HG02884 (cell line): ENCODE measurements at regions not wholly inside any gene's neighbourhood (a gene's known extent, or its start where the extent isn't known, plus 50 kb on each side); places are given as distances from the start of the nearest gene placed in this dataset.
"Not testable (repeated sequence)": the region's sequence is repeated elsewhere in the genome, so short reads cannot be mapped to it uniquely, and the experiment has no call there.

Experiments
- ATAC-seq: cut with Tn5 transposase; IDR thresholded peaks from one replicate; pipeline ENCODE4 v1.9.1; 2021; ENCODE audit warnings: mild to moderate bottlenecking, moderate library complexity; ENCODE audit not compliant: unreplicated experiment

GRCh38 chr5:62790348-62790747 lies 211.7 kb downstream of the LRRC70 start:
- no peak for ATAC-seq

GRCh38 chr5:62786099-62786498 lies 207.5 kb downstream of the LRRC70 start:
- ATAC-seq: no peak

DNA sequence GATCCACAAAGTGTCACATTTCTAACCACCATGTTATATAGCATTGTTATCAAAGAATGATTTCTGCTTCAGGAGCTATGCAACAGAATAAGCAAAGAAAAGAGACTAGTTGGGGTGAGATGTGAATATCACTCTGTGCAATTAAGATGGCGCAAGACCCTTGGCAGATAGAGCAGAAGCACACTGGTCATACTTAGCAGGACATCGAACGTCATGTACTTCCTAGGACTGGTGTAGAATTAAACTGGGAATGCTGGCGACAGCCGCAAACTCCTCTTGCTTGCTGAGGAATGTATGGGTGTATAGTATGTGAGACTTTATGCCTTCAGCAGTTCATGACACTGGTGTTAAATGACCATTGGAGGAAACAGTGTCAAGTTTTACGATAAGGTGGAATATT lies 207.0 kb downstream of the LRRC70 start:
- no peak for ATAC-seq

DNA sequence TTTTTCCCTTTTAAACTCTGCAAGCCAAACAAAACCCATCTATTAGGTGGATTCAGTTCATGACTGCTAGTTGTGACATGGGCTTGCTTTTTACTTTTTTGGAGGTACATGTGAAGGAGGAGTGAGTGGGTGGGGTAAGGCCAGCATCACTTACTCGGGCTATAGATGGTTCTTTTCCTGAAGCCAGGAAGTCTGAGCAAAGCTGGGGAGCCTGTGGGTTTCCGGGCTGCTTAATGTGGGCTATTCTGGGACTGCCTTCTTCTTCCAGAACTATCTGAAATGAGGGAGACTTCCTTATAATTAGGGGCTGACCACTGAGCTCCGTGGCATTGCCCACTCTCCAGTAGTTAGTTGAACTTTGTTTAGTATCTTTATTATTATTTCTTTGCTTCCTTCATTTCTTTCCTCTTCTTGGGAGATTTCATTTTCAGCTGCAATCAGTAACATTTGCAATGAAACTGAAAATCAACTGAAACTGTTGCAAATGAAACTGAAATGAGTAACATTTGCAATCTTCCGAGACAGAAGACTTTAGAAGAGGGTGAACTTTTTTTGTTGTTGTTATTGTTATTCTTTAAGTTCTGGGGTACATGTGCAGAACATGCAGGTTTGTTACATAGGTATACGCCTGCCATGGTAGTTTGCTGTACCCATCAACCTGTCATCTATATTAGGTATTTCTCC lies 204.9 kb downstream of the LRRC70 start:
- ATAC-seq: peak; percentile 40

DNA sequence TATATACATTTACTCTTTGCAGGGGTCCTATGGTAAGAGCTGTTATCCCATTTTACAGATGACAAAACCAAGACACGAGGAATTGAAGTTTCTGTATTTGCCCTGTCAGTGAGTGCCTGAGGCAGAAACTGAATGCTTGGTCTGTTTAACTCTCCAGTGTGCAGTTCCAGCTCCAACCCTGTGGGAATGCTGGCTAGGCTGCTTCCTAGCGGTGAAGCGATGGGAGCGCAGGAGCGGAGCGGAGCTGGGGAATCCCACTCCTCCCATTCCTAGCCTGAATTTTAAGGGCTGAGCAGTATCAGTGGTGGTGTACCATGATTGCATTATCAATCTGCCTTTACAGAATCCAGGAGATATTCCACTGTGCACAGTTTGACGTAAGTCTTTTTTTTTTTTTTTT lies 202.3 kb downstream of the LRRC70 start:
- ATAC-seq: no peak

DNA sequence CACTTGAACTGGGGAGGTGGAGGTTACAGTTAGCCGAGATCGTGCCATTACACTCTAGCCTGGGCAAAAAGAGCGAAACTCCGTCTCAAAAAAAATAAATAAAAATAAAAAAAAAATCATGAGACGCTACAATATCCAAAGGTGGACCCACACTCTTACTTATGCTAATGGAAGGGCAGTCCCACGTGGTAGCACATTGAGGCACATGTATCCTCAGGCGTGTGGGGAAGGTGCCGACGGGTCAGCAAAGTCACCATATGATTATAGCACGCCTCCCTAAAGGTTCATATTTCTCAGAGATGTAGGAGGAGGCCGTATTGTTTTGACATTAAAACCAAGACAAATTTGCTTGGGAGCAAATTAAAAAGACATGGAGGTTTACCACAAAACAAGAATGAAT lies 201.6 kb downstream of the LRRC70 start:
- no peak for ATAC-seq

DNA sequence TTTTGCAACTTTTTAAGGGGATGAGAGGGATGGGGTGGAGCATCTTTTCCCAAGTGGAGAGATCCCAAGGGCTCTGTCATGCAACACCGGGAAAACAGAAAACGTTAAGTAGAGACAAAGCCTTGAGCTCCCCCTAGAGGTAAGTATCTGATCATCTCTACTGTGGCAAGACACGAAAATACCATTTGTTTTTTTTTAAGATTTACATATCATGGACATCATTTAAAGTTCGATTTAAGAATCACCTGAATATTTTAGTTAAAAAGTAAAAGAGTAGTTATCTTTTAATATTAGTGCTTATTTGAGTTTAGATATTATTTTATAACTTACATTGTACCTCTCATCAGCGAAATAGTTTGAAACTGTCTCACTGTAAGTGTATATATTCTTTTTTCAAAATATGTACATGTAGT lies 200.4 kb downstream of the LRRC70 start:
- peak; percentile 47 for ATAC-seq

DNA sequence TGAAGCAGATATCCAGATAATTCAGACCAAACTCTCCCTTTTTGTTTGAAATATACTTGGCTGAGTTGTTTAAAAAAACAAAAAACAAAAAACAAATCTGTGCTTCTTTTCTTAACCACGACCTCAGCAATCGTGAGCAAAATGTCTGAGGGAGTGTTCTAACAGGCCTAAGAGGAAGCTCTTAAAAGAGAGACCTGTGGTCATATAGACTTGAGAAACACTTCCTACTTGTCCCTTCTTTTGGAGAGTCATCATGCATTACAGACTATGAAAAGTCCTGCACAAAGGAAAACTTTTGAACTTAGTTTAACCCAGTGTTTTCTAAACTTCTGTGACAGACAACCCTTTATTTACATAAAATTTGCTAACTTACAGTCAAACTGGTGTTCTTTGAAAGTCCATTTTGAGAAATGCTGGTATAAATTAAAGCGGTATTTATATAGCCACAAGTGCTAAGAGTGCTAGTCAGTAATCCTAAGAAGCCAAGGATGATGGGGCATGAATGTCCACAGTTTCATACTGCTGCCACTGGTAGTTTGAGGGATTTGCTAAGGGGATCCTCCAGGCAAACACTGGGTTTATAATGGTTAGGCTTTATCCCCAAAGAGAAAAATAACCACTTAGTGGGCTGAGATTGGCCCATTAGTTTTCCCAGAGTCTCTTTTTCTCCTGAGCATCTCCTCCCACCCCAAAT lies 199.8 kb downstream of the LRRC70 start:
- ATAC-seq: no peak

DNA sequence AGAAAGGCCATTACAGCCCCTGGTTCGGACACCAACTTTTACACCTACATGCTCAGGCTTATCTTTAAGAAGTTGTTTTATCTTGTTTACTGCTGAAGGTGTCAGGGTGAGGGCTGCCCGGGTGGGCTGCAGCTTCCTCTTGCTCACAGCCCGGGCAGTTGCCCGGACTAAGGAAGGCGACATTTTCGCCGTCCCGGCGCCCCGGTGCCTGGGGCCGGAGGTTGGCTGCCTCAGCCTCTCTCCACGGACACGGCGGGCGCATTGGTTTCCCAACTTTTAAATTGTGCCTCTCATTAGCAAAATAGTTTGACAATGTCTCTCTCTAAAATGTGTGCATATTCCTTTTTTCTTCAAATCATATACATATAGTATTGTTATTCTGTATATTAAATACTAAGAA lies 198.5 kb downstream of the LRRC70 start:
- ATAC-seq: not testable (repeated sequence)

DNA sequence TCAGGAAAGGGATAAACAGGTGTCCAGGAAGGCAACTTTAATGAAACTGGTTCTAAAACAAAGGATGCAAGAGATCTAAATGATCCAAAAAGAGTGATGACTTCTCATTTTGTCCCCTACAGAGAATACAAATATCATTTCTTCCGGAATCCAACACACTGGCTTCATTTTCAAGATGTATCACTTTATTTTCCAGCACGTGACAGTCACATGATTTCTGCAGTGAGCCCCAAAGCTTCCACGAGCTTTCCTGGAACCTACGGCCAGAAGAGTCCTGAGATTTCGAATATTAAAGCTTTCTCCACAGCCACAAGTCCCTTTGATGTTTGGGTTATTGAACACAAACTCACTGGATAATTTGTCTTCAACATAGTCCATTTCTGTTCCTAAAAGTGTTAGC lies 198.0 kb downstream of the LRRC70 start:
- ATAC-seq: not testable (repeated sequence)

DNA sequence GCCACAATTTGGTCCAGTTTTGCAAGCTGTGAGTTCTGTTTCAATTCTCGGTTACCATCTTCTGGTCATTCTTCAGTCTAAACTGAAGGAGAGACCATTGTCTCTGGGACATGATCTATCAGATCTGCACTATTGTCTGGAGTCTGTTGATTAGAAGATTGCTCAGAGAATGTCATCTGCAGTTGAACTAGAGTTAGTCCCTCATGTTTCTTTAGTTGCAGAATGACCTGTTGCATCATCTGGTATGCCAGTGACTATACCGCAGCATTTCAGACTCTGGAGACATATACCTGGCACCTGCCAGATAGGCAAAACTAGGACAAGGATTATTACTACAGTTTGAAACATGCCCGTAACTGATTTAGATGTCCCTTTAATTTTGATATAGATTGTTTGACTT lies 194.8 kb downstream of the LRRC70 start:
- ATAC-seq: no peak

GRCh38 chr5:62771341-62771740 lies 192.7 kb downstream of the LRRC70 start:
- ATAC-seq: no peak

GRCh38 chr5:62767650-62768049 lies 189.0 kb downstream of the LRRC70 start:
- ATAC-seq: no peak

- ATAC-seq: no peak
Measured at GRCh38 chr5:62767077-62767476, 188.5 kb downstream of the LRRC70 start.

DNA sequence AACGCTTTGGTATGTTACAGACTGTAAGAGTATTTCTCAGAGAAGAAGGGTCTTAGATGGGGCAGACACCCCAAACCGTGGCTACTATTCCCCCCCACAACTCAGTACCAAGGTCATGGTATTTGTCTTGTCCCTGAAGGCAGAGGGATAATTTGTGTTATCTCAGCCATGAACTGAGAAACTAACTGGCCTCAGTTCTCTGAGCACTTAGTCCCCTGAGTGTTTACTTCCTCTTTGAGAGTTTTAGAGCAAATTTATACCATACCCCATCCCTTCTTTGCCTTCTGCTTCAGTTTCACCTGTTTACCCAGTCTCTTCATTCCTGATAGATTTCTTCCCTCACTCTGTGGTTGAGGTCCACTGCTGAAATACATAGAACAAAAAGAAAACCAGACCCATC lies 183.9 kb downstream of the LRRC70 start:
- ATAC-seq: no peak

DNA sequence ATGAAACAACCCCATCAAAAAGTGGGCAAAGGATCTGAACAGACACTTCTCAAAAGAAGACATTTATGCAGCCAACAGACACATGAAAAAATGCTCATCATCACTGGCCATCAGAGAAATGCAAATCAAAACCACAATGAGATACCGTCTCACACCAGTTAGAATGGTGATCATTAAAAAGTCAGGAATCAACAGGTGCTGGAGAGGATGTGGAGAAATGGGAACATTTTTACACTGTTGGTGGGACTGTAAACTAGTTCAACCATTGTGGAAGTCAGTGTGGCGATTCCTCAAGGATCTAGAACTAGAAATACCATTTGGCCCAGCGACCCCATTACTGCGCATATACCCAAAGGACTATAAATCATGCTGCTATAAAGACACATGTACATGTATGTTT lies 179.1 kb downstream of the LRRC70 start:
- not testable (repeated sequence) for ATAC-seq

- ATAC-seq: not testable (repeated sequence)
Measured at GRCh38 chr5:62752998-62753367, 174.4 kb downstream of the LRRC70 start.

GRCh38 chr5:62752056-62752997 lies 173.7 kb downstream of the LRRC70 start:
- ATAC-seq: not testable (repeated sequence)

DNA sequence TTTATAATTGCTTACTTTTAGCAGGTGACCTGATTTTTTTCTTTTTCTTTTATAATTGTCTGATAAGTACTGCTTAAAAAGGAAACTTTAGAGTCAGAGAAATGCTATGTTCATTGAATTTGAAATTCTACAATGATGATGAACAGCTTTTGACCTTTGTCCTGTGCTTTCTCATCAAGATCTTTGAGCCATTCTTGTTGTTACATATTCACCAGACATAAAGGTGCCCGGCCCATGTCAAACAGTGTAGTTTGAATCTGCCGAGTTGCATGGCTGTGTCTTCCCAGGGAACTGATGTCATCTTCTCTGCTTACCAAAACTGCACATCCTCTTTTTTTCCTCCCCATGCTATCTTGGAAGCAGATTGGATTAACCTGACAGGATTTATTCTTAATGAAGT lies 163.6 kb downstream of the LRRC70 start:
- no peak for ATAC-seq

- ATAC-seq: no peak
Measured at GRCh38 chr5:62741761-62742160, 163.1 kb downstream of the LRRC70 start.

GRCh38 chr5:62737766-62738165 lies 159.1 kb downstream of the LRRC70 start:
- no peak for ATAC-seq
